Neural cell (in vitro differentiated cells): ENCODE measurements at regions not wholly inside any gene's neighbourhood (a gene's known extent, or its start where the extent isn't known, plus 50 kb on each side); places are given as distances from the start of the nearest gene placed in this dataset.

Source experiments
- H2AFZ ChIP-seq: fragments of 200-600, 300-800 bp; sonication (generic), shearing (Covaris generic); 2 replicates; pipeline ENCODE4 v1.6.0; 2014; ENCODE audit warnings: low read depth, mild to moderate bottlenecking, antibody characterized with exemption, low read length, moderate library complexity
- H3F3A ChIP-seq: fragments of 200-600 bp; shearing (Covaris generic); 2 replicates; pipeline ENCODE4 v1.6.1; 2016; ENCODE audit warnings: mild to moderate bottlenecking, moderate library complexity, mixed read lengths, antibody characterized with exemption, low read length; ENCODE audit not compliant: insufficient read depth, poor library complexity, severe bottlenecking
- H3K27ac ChIP-seq: fragments of 200-600, 300-800 bp; sonication (generic), shearing (Covaris generic); 2 replicates; pipeline ENCODE4 v1.5.1; 2014; ENCODE audit warnings: mild to moderate bottlenecking, low read length, moderate library complexity
- H3K27me3 ChIP-seq: fragments of 300-800, 200-600 bp; sonication (generic), shearing (Covaris generic); 2 replicates; pipeline ENCODE4 v1.6.0; 2014; ENCODE audit warnings: mild to moderate bottlenecking, low read depth, low read length, moderate library complexity; ENCODE audit not compliant: insufficient read depth
- H3K36me3 ChIP-seq: fragments of 300-800, 200-600 bp; sonication (generic), shearing (Covaris generic); 2 replicates; pipeline ENCODE4 v1.5.1; 2014; ENCODE audit warnings: mild to moderate bottlenecking, antibody characterized with exemption, low read length, moderate library complexity; ENCODE audit not compliant: insufficient read depth
- H3K4me2 ChIP-seq: fragments of 300-800, 200-600 bp; sonication (generic), shearing (Covaris generic); 2 replicates; pipeline ENCODE4 v1.6.0; 2014; ENCODE audit warnings: mild to moderate bottlenecking, low read length
- H3K4me3 ChIP-seq: fragments of 300-800, 200-600 bp; sonication (generic), shearing (Covaris generic); 2 replicates; pipeline ENCODE4 v1.5.1; 2014; ENCODE audit warnings: mild to moderate bottlenecking, low read length, moderate library complexity
- H3K79me2 ChIP-seq: fragments of 200-600 bp; shearing (Covaris generic); replicated peaks from 2 replicates; pipeline ENCODE4 v1.6.0; 2014; ENCODE audit warnings: mild to moderate bottlenecking, low read length, moderate library complexity; ENCODE audit not compliant: insufficient read depth
- H3K9ac ChIP-seq: fragments of 300-800, 200-600 bp; sonication (generic), shearing (Covaris generic); 2 replicates; pipeline ENCODE4 v1.6.1; 2016; ENCODE audit warnings: mild to moderate bottlenecking, low read length, mixed read lengths
- H3K9me2 ChIP-seq: fragments of 200-600 bp; shearing (Covaris generic); 2 replicates; pipeline ENCODE4 v1.6.1; 2016; ENCODE audit warnings: mild to moderate bottlenecking, low read length, mixed read lengths; ENCODE audit not compliant: insufficient read depth
- H3K9me3 ChIP-seq: fragments of 200-600, 300-800 bp; sonication (generic), shearing (Covaris generic); 2 replicates; pipeline ENCODE4 v1.6.1; 2016; ENCODE audit warnings: mild to moderate bottlenecking, mixed run types, low read length, moderate library complexity, mixed read lengths
- H4K20me1 ChIP-seq: fragments of 200-600 bp; shearing (Covaris generic); 2 replicates; pipeline ENCODE4 v1.6.1; 2016; ENCODE audit warnings: mild to moderate bottlenecking, mixed run types; ENCODE audit not compliant: insufficient read depth
- EP300 ChIP-seq: fragments of 450-650 bp; conservative IDR thresholded peaks from 2 replicates; pipeline ENCODE4 v1.6.1; 2014; ENCODE audit warnings: antibody characterized with exemption, mild to moderate bottlenecking, moderate library complexity; ENCODE audit not compliant: poor library complexity, severe bottlenecking
- EZH2 ChIP-seq: fragments of 200-600, 300-800 bp; shearing (Covaris generic), sonication (generic); IDR thresholded peaks from 2 replicates; pipeline ENCODE4 v1.6.1; 2014; ENCODE audit warnings: antibody characterized with exemption, low read length, borderline replicate concordance, mild to moderate bottlenecking; ENCODE audit not compliant: insufficient read depth, poor library complexity, severe bottlenecking
- MXI1 ChIP-seq: fragments of 450-650 bp; conservative IDR thresholded peaks from 2 replicates; pipeline ENCODE4 v1.6.1; 2014; ENCODE audit warnings: antibody characterized with exemption, mild to moderate bottlenecking; ENCODE audit not compliant: poor library complexity, severe bottlenecking
- POLR2AphosphoS5 ChIP-seq: IDR thresholded peaks from 2 replicates; pipeline ENCODE4 v1.6.1; 2012
- RAD21 ChIP-seq: fragments of 450-650 bp; conservative IDR thresholded peaks from 2 replicates; pipeline ENCODE4 v1.6.1; 2014; ENCODE audit warnings: antibody characterized with exemption, mild to moderate bottlenecking, moderate library complexity
- SMC3 ChIP-seq: fragments of 450-650 bp; conservative IDR thresholded peaks from 2 replicates; pipeline ENCODE4 v1.6.1; 2014; ENCODE audit warnings: antibody characterized with exemption, mild to moderate bottlenecking, moderate library complexity; ENCODE audit not compliant: poor library complexity
- TAF1 ChIP-seq: IDR thresholded peaks from 2 replicates; pipeline ENCODE4 v1.6.1; 2012; ENCODE audit warnings: low read depth
- TF ChIP-seq, protein P1 (sequence below): fragments of 450-650 bp; IDR thresholded peaks from 2 replicates; pipeline ENCODE4 v1.5.1; 2014; ENCODE audit warnings: antibody characterized with exemption, mild to moderate bottlenecking, moderate library complexity; ENCODE audit not compliant: poor library complexity, severe bottlenecking
- TF ChIP-seq, protein P2 (sequence below): IDR thresholded peaks from 2 replicates; pipeline ENCODE4 v1.6.1; 2012; ENCODE audit warnings: borderline replicate concordance

DNA sequence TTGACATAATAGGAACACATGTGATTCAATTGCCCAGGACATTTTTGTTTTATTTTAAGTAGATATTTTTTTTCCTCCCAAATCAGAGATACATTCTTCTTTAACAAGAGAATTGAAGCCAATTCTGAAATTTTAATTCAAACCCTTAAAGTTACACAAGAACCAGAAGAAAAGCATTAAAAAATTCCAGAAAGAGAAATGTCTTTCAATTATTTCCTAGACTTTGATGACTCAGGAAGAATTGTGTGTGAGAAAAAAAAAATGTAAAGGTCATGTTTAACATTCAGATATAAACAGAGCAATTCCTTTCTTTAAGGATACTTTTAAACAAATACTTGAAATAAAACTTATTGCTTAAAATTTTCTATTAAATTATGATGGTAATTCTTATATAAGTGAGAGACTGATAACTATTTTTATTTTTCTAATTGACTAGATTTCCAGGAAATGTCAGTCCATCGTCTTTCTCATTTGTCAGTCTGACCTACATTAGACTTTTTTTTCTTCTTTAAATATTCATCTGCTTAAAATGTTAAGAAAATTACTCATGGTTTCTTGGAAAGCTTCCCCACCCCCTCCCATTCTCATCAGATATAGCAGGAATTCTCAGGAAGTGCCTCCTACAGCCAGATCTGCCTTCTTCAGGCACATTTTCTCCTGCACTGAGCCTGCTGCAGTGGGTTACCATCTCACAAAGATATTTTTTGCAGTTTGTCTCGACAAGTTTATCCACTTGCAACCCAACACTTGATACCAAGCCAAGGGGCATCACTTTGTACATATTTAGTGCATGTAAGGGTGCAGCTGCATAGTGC is 261.8 kb upstream of the CBLB start:
- H3K27ac ChIP-seq, result no peak overlapping the region
- TF ChIP-seq TAF1 (no peak), EP300 (no peak), POLR2AphosphoS5 (no peak), RAD21 (no peak), SMC3 (no peak), MXI1 (no peak), EZH2 (no peak)
- TF ChIP-seq, protein P1, sequence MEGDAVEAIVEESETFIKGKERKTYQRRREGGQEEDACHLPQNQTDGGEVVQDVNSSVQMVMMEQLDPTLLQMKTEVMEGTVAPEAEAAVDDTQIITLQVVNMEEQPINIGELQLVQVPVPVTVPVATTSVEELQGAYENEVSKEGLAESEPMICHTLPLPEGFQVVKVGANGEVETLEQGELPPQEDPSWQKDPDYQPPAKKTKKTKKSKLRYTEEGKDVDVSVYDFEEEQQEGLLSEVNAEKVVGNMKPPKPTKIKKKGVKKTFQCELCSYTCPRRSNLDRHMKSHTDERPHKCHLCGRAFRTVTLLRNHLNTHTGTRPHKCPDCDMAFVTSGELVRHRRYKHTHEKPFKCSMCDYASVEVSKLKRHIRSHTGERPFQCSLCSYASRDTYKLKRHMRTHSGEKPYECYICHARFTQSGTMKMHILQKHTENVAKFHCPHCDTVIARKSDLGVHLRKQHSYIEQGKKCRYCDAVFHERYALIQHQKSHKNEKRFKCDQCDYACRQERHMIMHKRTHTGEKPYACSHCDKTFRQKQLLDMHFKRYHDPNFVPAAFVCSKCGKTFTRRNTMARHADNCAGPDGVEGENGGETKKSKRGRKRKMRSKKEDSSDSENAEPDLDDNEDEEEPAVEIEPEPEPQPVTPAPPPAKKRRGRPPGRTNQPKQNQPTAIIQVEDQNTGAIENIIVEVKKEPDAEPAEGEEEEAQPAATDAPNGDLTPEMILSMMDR, result no peak
- TF ChIP-seq, protein P2, sequence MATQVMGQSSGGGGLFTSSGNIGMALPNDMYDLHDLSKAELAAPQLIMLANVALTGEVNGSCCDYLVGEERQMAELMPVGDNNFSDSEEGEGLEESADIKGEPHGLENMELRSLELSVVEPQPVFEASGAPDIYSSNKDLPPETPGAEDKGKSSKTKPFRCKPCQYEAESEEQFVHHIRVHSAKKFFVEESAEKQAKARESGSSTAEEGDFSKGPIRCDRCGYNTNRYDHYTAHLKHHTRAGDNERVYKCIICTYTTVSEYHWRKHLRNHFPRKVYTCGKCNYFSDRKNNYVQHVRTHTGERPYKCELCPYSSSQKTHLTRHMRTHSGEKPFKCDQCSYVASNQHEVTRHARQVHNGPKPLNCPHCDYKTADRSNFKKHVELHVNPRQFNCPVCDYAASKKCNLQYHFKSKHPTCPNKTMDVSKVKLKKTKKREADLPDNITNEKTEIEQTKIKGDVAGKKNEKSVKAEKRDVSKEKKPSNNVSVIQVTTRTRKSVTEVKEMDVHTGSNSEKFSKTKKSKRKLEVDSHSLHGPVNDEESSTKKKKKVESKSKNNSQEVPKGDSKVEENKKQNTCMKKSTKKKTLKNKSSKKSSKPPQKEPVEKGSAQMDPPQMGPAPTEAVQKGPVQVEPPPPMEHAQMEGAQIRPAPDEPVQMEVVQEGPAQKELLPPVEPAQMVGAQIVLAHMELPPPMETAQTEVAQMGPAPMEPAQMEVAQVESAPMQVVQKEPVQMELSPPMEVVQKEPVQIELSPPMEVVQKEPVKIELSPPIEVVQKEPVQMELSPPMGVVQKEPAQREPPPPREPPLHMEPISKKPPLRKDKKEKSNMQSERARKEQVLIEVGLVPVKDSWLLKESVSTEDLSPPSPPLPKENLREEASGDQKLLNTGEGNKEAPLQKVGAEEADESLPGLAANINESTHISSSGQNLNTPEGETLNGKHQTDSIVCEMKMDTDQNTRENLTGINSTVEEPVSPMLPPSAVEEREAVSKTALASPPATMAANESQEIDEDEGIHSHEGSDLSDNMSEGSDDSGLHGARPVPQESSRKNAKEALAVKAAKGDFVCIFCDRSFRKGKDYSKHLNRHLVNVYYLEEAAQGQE, result no peak
- H3F3A ChIP-seq, result no peaks in the 10 kb centered on the region
- no peak overlapping the region for H3K4me3 ChIP-seq
- H2AFZ ChIP-seq, result no peak overlapping the region
- H3K79me2 ChIP-seq, result no peaks in the 10 kb centered on the region
- H3K27me3 ChIP-seq, result no peaks in the 10 kb centered on the region
- H3K4me2 ChIP-seq, result no peak overlapping the region
- no peaks in the 10 kb centered on the region for H4K20me1 ChIP-seq
- no peak overlapping the region for H3K9ac ChIP-seq
- H3K9me2 ChIP-seq, result no peaks in the 10 kb centered on the region
- no peaks in the 10 kb centered on the region for H3K36me3 ChIP-seq
- no peaks in the 10 kb centered on the region for H3K9me3 ChIP-seq

DNA sequence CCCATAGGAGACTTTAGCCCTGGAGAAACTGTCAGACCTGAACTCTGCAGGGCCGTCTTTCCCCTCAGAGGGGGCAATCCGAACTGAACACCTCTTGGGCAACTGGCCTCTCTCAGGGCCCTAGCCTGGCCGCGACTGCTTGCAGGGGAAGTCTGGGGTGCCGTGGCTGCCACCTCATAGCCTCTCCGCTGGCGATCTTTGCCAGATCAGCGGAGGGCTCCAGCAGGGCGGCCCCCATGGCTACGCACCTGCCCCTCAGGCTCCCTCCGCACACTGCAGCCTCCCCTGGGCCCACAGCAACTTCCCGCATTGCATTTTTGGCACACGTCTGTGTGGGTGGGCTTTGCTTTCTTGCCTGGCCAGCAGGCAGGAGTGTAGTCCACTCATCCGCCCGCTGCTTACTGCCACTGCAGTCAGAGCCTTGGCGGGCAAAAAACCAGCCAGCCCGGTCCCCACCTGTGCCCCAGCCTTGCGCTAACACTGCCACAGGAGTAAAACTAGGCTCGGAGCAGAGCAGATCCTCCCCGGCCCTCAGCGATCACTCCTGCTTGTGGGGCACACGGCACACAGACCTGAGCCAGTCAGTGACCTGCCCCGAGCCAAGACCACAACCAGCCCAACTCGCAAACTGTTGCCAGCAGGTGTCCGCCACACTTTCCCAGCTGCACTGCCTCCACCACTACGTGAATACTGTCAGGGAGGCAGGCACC is 266.8 kb upstream of the CBLB start:
- Histone ChIP-seq H3F3A (no peaks in the 10 kb centered on the region), H3K9me2 (no peaks in the 10 kb centered on the region), H3K4me3 (no peak overlapping the region), H3K36me3 (no peaks in the 10 kb centered on the region), H4K20me1 (no peaks in the 10 kb centered on the region), H3K27ac (no peak overlapping the region), H3K79me2 (no peaks in the 10 kb centered on the region), H3K9ac (no peak overlapping the region), H3K4me2 (no peak overlapping the region), H3K27me3 (no peaks in the 10 kb centered on the region), H2AFZ (no peak overlapping the region), H3K9me3 (no peaks in the 10 kb centered on the region)
- TF ChIP-seq EZH2 (no peak), POLR2AphosphoS5 (no peak), SMC3 (no peak), RAD21 (no peak), TAF1 (no peak), EP300 (no peak), MXI1 (no peak)
- TF ChIP-seq, protein P2, result no peak
- TF ChIP-seq, protein P1, result no peak
